HepG2 (cell line): ENCODE measurements at regions not wholly inside any gene's neighbourhood (a gene's known extent, or its start where the extent isn't known, plus 50 kb on each side); places are given as distances from the start of the nearest gene placed in this dataset.

Experiments used
- ATAC-seq: fragments of 200-7000 bp; cut with Tn5 transposase; 3 replicates; pipeline ENCODE4 v1.9.1; 2020; ENCODE audit warnings: mild to moderate bottlenecking, moderate library complexity
- BruUV-seq: library from RNA; stranded (reverse); fragments of 400-500 nt; replicated peaks from 2 replicates; lab custom pipeline; 2021; lab: Mats Ljungman, UMichigan
- CTCF ChIA-PET: fragments of 300-600 bp; formaldehyde crosslinking; extraction: SDS; loops from one replicate; lab custom pipeline; 2021; ENCODE audit warnings: low total read pairs, inconsistent platforms, low intra/inter-chr PET ratio; lab: Yijun Ruan, JAX
- POLR2A ChIA-PET: fragments of 350-600 bp; sonication (Branson Sonifier 250); formaldehyde crosslinking; loops from one replicate; lab custom pipeline; 2020; ENCODE audit warnings: antibody characterized with exemption, inconsistent platforms; lab: Yijun Ruan, JAX
- DNase-seq: peaks from one replicate; pipeline ENCODE4 v3.0.0-alpha.2; 2015; ENCODE audit warnings: low spot score
- FAIRE-seq: peaks from 3 replicates; lab custom pipeline; 2011; peaks lifted over from hg19 to GRCh38; lab: Jason Lieb, UNC
- H2AFZ ChIP-seq: one replicate; pipeline ENCODE4 v1.6.1; 2011; ENCODE audit warnings: low read length, inconsistent platforms
- H3K27ac ChIP-seq: fragments of 300-600 bp; 3 replicates; pipeline ENCODE4 v1.8.0; 2011; ENCODE audit warnings: mixed run types, mild to moderate bottlenecking, mixed read lengths, low read length, inconsistent platforms; ENCODE audit not compliant: insufficient read depth; ENCODE audit errors: extremely low read length
- H3K27me3 ChIP-seq, 2 experiments: fragments of 200-600 bp in 1 of 2; 2 replicates in 1 of 2; 3 replicates in 1 of 2; pipeline versions ENCODE4 v1.6.0 to v1.8.0; 2011; ENCODE audit warnings: low read length in 2 of 2, mild to moderate bottlenecking in 2 of 2, moderate library complexity in 2 of 2, inconsistent platforms in 1 of 2; ENCODE audit not compliant: insufficient read depth in 2 of 2, control insufficient read depth in 1 of 2
- H3K36me3 ChIP-seq, 2 experiments: fragments of 200-600 bp in 1 of 2; replicated peaks in 1 of 2; 2 replicates in 1 of 2; 3 replicates in 1 of 2; pipeline versions ENCODE4 v1.5.1 to v1.8.0; 2011; ENCODE audit warnings: low read length in 2 of 2, inconsistent platforms in 1 of 2; ENCODE audit not compliant: insufficient read depth in 2 of 2, control insufficient read depth in 1 of 2
- H3K4me1 ChIP-seq: 2 replicates; pipeline ENCODE4 v1.5.1; 2012; ENCODE audit warnings: low read length, inconsistent platforms; ENCODE audit not compliant: insufficient read depth
- H3K4me2 ChIP-seq: 2 replicates; pipeline ENCODE4 v1.6.0; 2011; ENCODE audit warnings: low read depth, low read length, inconsistent platforms
- H3K4me3 ChIP-seq, 3 experiments: fragments of 200-600 bp in 1 of 3; sonication (generic), shearing (Covaris generic) in 1 of 3; replicated peaks in 1 of 3; 2 replicates each; pipeline ENCODE4 v1.5.1; 2011 to 2016; ENCODE audit warnings: low read length in 3 of 3, inconsistent platforms in 2 of 3, low read depth in 2 of 3, mild to moderate bottlenecking in 2 of 3, control low read depth in 1 of 3, mixed read lengths in 1 of 3; ENCODE audit not compliant: insufficient read depth in 1 of 3
- H3K79me2 ChIP-seq: one replicate; pipeline ENCODE4 v1.6.1; 2011; ENCODE audit warnings: low read length, inconsistent platforms; ENCODE audit not compliant: insufficient read depth
- H3K9ac ChIP-seq: 2 replicates; pipeline ENCODE4 v1.6.0; 2011; ENCODE audit warnings: mild to moderate bottlenecking, low read depth, low read length, inconsistent platforms; ENCODE audit not compliant: insufficient read depth
- H3K9me3 ChIP-seq: 2 replicates; pipeline ENCODE4 v1.5.1; 2012; ENCODE audit warnings: mild to moderate bottlenecking, low read length
- H4K20me1 ChIP-seq: 2 replicates; pipeline ENCODE4 v1.6.0; 2011; ENCODE audit warnings: inconsistent platforms, mild to moderate bottlenecking, low read length, moderate library complexity; ENCODE audit not compliant: insufficient read depth
- CBX5 ChIP-seq: sonication (generic); formaldehyde crosslinking; IDR thresholded peaks from 2 replicates; pipeline ENCODE4 v1.4.0; 2020; ENCODE audit warnings: missing genetic modification reagents, borderline replicate concordance
- KAT7 ChIP-seq: IDR thresholded peaks from 2 replicates; pipeline ENCODE4 v1.6.1; 2018; ENCODE audit warnings: borderline replicate concordance, missing compliant biosample characterization
- ZNF296 ChIP-seq: sonication (generic); formaldehyde crosslinking; conservative IDR thresholded peaks from 2 replicates; pipeline ENCODE4 v1.5.0; 2020; ENCODE audit warnings: mild to moderate bottlenecking, missing genetic modification reagents
- ZNF570 ChIP-seq: sonication (generic); formaldehyde crosslinking; IDR thresholded peaks from 2 replicates; pipeline ENCODE4 v1.4.0; 2020; ENCODE audit warnings: mild to moderate bottlenecking, missing genetic modification reagents, borderline replicate concordance
- ZNF749 ChIP-seq: sonication (generic); formaldehyde crosslinking; IDR thresholded peaks from 2 replicates; pipeline ENCODE4 v1.8.0; 2022; ENCODE audit warnings: mild to moderate bottlenecking, missing genetic modification reagents, moderate library complexity, borderline replicate concordance
- WGBS: methylation state at CpG from one replicate; pipeline ENCODE4 v1.1.6; 2017; ENCODE audit warnings: low lambda C conversion rate; 5-methylcytosine and 5-hydroxymethylcytosine counted together
- in situ Hi-C: cut with HindIII; loops from 2 replicates; pipeline ENCODE4 v1.10.0; 2017; ENCODE audit warnings: low pct_unique_long_range_greater_than_20kb; ENCODE audit not compliant: extremely low pct_ligation_motif_present
- intact Hi-C: fragments of 100-400 bp; cut with micrococcal nuclease; formaldehyde crosslinking; loops from one replicate; pipeline ENCODE4 v1.10.0; 2022; ENCODE audit not compliant: unreplicated experiment
- TF ChIP-seq, protein P1 (sequence below): sonication (generic); formaldehyde crosslinking; IDR thresholded peaks from 2 replicates; pipeline ENCODE4 v1.5.1; 2020; ENCODE audit warnings: mild to moderate bottlenecking, missing genetic modification reagents

DNA sequence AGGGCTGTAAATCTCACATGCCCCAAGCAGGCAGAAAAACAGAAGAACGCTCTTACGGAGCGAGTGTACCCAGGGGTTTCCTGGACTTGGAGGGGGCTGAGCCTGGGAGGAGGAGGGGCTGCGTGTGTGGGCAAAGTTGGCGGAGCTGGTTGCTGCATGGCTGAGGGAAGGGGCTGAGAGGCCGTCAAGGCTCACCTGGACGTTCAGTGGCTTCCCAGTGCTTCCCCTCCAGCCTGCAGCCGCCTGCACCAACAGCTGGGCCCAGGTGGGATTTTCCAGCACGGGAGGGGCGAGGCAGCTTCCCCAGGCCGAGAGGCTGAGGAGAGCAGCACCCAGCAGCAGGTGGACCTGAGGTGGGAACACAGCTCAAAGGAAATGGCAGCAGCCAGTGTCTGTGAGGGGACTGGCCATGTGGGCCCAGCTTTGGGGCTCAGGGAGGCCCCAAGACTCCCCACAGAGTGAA, 70.6 kb upstream of the CTDP1 start:
- CTCF ChIA-PET: no interaction called here
- Histone ChIP-seq H4K20me1 (no peaks in the 10 kb centered on the region), H3K27ac (no peak overlapping the region), H3K4me3 (no peak overlapping the region), H3K79me2 (no peaks in the 10 kb centered on the region), H2AFZ (no peak overlapping the region), H3K4me1 (no peaks in the 10 kb centered on the region), H3K9me3 (no peaks in the 10 kb centered on the region), H3K4me2 (no peak overlapping the region), H3K9ac (no peak overlapping the region), H3K36me3 (no peaks in the 10 kb centered on the region), H3K27me3 (peaks cover 3 to 57% of the 10 kb centered on the region in 2 experiments)
- ATAC-seq: no peak
- FAIRE-seq: no peak
- in situ Hi-C loops (no loop called here), intact Hi-C loops (no loop called here)
- TF ChIP-seq KAT7: no peak
- 31% methylated on average over 8 of the region's 11 CpGs for WGBS
- POLR2A ChIA-PET: no interaction called here
- DNase-seq: no peak
- BruUV-seq: no TSS peak

DNA sequence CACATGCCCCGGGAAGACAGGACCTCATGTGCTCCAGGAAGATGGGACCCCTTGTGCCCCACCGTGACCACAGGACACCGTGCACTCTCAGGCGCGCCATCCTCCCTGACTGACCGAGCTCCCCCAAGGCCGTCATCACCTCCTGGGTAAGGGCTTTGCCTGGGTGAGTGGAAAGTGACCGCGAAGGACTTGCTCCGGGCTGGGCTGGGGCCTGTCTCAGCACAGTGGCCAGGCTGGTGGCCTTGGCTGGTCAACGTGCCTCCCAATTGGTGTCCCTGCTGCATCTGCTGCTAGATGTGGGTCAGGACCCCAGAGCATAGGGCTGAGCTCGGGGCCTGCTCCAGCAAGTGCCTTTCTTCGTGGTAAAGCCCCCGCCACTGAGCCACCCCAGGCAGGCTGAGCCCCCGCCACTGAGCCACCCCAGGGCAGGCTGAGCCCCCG, 69.7 kb upstream of the CTDP1 start:
- H3K4me1 ChIP-seq: no peaks in the 10 kb centered on the region

More for the DNA sequence above, 69.7 kb upstream of the CTDP1 start:
- FAIRE-seq (no peak), ATAC-seq (no peak), DNase-seq (no peak)
- no peaks in the 10 kb centered on the region for H3K36me3 ChIP-seq
- 68% methylated on average over 10 of the region's 16 CpGs for WGBS
- in situ Hi-C loops: no loop called here
- H3K27me3 ChIP-seq: peaks cover 6 to 64% of the 10 kb centered on the region in 2 experiments
- intact Hi-C loops: no loop called here
- H3K9ac ChIP-seq: no peak overlapping the region
- H4K20me1 ChIP-seq: no peaks in the 10 kb centered on the region
- ChIA-PET POLR2A (no interaction called here), CTCF (no interaction called here)
- no peak overlapping the region for H2AFZ ChIP-seq
- no peak overlapping the region for H3K4me2 ChIP-seq
- H3K27ac ChIP-seq: no peak overlapping the region
- no TSS peak for BruUV-seq
- H3K79me2 ChIP-seq: no peaks in the 10 kb centered on the region
- H3K4me3 ChIP-seq: no peak overlapping the region
- H3K9me3 ChIP-seq: no peaks in the 10 kb centered on the region
- TF ChIP-seq ZNF570 (no peak), ZNF749 (CRISPR knock-in tag) (no peak), CBX5 (CRISPR knock-in tag) (no peak), ZNF296 (CRISPR knock-in tag) (no peak)
- TF ChIP-seq, protein P1, sequence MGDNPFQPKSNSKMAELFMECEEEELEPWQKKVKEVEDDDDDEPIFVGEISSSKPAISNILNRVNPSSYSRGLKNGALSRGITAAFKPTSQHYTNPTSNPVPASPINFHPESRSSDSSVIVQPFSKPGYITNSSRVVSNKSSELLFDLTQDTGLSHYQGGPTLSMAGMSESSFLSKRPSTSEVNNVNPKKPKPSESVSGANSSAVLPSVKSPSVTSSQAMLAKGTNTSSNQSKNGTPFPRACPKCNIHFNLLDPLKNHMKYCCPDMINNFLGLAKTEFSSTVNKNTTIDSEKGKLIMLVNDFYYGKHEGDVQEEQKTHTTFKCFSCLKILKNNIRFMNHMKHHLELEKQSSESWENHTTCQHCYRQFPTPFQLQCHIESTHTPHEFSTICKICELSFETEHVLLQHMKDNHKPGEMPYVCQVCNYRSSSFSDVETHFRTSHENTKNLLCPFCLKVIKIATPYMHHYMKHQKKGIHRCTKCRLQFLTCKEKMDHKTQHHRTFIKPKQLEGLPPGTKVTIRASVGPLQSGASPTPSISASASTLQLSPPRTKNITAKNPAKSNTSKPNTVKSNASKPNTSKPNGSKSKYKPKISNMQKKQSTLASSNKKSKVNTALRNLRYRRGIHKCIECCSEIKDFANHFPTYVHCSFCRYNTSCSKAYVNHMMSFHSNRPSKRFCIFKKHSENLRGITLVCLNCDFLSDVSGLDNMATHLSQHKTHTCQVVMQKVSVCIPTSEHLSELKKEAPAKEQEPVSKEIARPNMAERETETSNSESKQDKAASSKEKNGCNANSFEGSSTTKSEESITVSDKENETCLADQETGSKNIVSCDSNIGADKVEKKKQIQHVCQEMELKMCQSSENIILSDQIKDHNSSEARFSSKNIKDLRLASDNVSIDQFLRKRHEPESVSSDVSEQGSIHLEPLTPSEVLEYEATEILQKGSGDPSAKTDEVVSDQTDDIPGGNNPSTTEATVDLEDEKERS (CRISPR knock-in tag): no peak
